ENCODE measurements at regions not wholly inside any gene's neighbourhood (a gene's known extent, or its start where the extent isn't known, plus 50 kb on each side); places are given as distances from the start of the nearest gene placed in this dataset.

DNA sequence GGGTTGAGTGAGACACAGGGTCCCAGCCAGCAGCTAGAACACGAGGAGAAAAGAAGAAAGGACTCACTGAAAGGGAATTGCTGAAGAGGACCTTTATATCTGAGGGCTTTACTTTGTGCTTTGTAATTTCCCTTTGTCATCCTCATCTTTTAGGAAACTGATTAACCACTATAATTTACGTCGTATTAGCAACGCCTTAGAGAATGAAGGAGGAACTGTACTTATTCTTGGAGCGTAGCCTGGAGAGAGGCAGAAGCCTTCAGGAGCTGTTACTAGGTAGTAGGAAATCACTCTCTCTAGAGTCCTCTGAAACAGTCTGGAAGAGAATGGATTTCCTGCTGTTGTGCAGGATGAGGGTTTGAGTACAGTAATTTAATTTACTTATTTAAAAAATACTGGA lies 101.0 kb upstream of the STEAP1B start:
- in situ Hi-C loops (cut with HindIII; ENCODE audit: low pct_ligation_motif_present, low pct_unique_long_range_greater_than_20kb, low sequenced_read_pairs): no loop called here
- no peak for DNase-seq

DNA sequence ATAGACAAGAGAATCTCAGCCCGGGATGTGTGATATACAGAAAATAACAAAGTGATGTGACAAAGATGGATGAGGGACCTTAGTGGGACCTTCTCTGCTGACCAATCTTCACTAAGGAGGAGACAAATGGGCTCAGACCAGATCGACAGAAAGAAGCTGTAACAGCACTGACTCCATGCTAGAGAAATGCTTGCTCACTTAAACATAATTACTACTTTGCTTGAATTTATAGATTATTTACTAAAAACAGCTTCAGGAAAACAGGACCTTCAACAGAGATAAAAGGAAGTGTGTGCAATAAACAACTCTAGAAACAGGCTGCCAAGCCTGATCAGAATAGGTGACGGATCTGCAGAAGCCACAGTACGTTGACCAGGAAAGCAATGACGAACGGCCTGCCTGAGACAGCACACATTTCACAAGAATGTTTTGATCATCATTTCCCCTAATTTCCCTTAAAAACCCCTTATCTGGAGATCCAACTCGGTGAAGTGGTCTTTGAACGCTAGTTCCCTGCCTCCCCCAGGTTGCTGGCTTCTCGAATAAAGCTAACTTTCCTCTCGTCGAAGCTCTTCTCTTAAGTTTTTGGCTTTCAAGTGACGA lies 98.4 kb upstream of the STEAP1B start:
- in situ Hi-C loops (cut with HindIII; ENCODE audit: low pct_ligation_motif_present, low pct_unique_long_range_greater_than_20kb, low sequenced_read_pairs): no loop called here
- DNase-seq: no peak

DNA sequence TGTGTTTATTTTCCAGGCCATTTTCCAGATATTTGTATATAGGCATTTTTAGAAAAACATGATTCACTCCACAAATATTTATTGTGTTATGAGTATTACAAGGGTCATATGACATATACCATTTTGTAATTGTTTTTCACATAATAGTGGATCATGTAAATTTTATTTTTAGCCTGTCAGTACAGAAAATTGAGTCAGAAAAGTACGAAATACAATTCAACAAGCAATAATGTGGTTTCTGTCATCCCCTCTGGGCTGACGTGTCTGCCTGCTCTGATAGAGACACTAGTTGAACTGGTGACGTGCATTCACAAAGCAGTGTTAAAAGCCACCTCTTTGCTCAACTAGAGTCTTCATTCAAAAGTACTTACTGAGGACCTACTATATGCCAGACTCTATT lies 97.9 kb upstream of the STEAP1B start:
- DNase-seq: no peak
- in situ Hi-C loops (cut with HindIII; ENCODE audit: low pct_ligation_motif_present, low pct_unique_long_range_greater_than_20kb, low sequenced_read_pairs): no loop called here

DNA sequence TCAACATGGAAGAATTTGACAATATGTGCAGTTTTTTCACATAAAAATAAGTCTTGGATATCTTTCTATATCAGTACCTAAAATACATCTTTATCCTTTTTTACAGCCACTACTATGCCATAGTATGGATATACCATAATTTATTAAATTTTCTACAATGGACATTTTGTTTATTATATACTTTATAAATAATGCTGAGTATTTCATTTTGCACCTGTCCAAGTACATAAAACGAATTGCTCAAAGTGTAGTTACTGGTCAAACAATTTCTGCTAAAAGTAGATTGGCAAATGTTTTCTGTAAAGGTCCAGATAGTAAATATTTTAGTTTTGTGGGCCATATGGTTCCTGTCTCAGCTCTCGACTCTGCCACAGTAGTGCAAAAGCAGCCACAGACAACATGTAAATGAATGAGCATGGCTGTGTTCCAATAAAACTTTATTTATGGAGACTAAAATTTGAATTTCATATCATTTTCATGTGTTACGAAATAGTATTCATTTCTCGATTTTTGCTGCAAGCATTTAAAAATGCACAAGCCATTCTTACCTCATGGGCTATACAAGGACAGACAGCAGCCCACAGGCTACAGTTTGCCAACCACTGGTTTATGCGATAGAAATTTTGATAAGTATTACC lies 96.9 kb upstream of the STEAP1B start:
- no peak for DNase-seq
- in situ Hi-C loops (cut with HindIII; ENCODE audit: low pct_ligation_motif_present, low pct_unique_long_range_greater_than_20kb, low sequenced_read_pairs): no loop called here

DNA sequence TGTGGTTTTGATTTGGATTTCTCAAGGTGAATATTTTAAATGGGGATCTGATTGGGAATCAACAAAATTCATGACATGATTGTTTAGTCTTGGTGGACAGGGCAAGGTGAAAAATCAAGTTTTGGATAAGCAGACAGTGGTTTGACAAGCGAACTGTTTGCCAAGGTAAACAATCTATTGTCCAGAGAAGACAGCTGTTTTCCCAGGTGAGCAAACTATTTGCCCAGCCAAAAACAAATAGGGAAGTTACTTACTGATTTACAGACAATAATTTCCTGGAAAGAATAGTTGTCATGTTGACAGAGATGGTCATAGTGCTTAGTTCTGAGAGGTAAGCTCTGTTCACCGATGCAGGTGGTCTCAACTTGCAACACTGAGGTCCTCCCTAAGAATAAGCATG lies 94.0 kb upstream of the STEAP1B start:
- DNase-seq: no peak
- in situ Hi-C loops (cut with HindIII; ENCODE audit: low pct_ligation_motif_present, low pct_unique_long_range_greater_than_20kb, low sequenced_read_pairs): no loop called here

DNA sequence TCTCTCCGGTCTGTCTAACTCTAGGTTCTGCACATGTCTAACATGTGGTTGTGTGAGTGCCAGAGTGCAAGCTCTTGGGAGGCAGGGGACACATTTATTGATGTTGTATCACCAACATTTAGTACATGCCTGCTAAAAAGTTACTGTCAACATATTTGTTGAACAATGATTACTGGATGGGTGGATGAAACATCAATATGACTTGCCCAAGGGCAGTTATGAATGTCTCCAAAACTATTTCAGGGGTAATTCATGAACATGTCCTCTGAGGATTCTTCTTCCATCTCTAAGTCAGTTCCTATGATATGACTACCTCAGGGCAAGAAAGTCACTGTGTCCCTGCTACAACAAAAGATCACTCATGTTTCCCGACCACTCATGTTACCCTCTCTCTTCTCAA lies 91.3 kb upstream of the STEAP1B start:
- no peak for DNase-seq

DNA sequence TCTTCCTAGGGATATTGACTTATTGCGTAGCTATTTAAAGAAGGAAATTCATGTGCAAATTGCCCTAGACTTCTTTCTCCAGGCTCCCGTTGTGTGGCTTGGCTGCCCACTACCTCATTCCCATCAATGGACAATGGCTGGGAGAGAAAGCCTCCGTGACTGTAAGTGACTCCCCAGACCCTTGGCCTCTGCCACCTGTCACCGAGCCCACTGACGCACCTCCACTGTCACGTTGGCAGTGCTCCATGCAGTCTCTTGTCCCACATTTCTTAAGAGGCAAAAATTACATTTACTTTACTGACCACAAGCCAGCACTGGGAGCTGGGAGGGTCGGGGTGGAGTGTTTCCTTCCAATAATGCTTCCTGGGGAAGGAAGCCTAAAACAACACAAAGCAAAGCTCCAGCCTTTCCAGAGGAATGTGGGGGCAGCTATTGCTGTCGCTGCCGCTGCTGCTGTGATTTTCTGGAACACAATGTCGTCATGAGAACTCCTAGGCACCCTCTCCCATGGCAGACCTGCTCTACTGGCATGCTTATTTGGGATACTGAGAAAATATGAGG lies 89.7 kb upstream of the STEAP1B start:
- in situ Hi-C loops (cut with HindIII; ENCODE audit: low pct_ligation_motif_present, low pct_unique_long_range_greater_than_20kb, low sequenced_read_pairs): no loop called here
- DNase-seq: no peak

More for the DNA sequence above, 91.3 kb upstream of the STEAP1B start:
- in situ Hi-C loops (cut with HindIII; ENCODE audit: low pct_ligation_motif_present, low pct_unique_long_range_greater_than_20kb, low sequenced_read_pairs): no loop called here

DNA sequence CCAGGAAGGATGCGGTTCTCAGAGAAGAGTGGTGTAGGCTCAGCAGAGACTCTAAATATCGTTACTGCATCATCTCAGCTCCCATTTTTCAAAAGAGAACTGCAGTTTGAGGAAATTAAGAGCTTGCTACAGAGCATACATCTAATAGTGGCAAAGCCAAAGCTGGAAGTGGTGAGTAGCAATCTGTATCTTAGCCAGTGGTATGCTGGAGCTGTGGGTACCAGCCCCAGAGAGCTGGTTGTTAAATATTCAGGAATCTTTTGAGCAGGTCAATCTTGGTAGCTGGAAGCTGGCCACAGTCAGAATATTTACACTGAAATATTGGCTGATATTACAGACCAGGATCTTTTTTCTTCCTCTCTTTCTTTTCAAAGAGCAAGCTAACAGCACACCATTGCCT lies 88.4 kb upstream of the STEAP1B start:
- DNase-seq: no peak
- in situ Hi-C loops (cut with HindIII; ENCODE audit: low pct_ligation_motif_present, low pct_unique_long_range_greater_than_20kb, low sequenced_read_pairs): no loop called here

DNA sequence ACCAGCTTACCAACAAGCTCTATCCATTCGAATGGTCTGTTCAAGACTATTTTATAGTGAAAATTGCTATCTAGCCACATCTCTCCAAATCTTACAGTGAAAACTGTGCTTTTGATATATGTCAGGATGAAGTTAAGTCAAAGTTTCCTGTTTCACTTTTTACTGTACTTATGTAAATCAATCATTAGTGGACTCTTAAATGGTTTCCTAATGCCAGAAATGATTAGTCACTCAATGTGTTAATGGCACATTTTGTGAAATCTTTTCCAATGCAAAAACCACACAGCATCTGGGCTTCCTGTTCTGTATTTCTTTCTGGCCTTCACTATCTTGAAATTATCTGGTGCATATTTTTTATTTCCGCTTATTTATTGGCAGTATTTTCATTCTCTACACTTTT lies 87.3 kb upstream of the STEAP1B start:
- no peak for DNase-seq
- in situ Hi-C loops (cut with HindIII; ENCODE audit: low pct_ligation_motif_present, low pct_unique_long_range_greater_than_20kb, low sequenced_read_pairs): no loop called here

DNA sequence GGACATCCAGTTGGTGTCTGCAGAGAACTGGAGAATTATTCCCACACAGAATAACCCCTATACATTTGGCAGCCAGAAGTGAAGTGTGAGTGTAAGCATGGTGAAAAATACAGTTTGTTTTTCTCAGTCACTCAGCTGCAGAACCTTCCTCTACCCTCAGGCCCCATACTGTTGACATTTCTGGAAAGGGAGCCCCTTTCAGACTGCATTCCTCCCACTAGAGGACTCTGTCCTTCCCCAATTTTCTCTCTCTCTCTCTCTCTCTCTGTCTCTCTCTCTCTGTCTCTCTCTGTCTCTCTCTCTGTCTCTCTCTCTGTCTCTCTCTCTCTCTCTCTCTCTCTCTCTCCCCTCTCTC lies 86.8 kb upstream of the STEAP1B start:
- DNase-seq: peak; percentile 65
- in situ Hi-C loops (cut with HindIII; ENCODE audit: low pct_ligation_motif_present, low pct_unique_long_range_greater_than_20kb, low sequenced_read_pairs): no loop called here

DNA sequence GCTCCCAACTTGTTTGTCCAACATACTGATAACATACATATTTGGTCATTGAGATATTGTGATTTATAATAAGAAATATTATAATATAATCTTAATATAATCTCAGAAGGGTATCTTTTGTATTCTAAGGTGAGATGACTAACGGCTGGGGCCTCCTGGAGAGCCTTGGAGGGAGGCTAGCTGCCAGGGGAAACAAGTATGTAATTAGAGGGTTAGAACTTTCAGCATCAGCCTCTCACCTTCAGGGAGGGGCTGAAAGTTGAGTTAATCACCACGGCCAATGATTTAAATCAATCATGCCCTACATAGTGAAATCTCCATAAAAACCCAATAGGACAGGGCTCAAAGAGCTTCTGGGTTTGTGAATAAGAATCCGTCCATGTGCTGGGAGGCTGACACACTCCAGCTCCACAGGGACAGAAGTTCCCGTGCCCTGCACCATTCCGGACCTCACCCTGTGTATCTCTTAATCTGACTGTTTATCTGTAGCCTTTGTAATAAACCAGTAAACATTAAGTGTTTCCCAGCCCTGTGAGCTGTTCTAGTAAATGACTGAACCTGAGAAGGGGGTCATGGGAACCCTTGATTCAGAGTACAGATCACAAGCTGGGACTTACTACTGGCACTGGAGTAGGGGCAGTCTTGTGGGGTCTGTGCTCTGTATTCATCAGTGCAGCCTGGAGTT lies 86.3 kb upstream of the STEAP1B start:
- in situ Hi-C loops (cut with HindIII; ENCODE audit: low pct_ligation_motif_present, low pct_unique_long_range_greater_than_20kb, low sequenced_read_pairs): no loop called here

DNA sequence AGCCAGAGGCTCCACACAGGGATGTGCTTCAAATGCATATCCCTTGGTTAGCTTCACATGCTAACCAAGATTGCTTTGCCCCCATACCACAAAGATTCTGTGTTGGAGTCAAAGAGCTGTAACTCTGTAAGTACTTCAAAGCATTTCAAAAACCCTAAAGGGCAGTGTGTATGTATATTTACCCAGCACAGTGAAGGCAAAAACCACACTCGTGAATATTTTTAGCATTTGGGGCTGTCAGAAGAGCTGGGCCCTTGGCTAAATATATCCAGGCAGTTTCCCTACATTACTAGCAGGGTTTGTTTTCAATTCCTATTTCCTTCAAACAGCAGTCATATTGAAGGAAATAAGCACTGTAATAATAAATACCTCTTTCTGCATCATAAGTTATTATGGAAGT lies 84.2 kb upstream of the STEAP1B start:
- no peak for DNase-seq
- in situ Hi-C loops (cut with HindIII; ENCODE audit: low pct_ligation_motif_present, low pct_unique_long_range_greater_than_20kb, low sequenced_read_pairs): no loop called here

More for the DNA sequence above, 86.3 kb upstream of the STEAP1B start:
- no peak for DNase-seq

DNA sequence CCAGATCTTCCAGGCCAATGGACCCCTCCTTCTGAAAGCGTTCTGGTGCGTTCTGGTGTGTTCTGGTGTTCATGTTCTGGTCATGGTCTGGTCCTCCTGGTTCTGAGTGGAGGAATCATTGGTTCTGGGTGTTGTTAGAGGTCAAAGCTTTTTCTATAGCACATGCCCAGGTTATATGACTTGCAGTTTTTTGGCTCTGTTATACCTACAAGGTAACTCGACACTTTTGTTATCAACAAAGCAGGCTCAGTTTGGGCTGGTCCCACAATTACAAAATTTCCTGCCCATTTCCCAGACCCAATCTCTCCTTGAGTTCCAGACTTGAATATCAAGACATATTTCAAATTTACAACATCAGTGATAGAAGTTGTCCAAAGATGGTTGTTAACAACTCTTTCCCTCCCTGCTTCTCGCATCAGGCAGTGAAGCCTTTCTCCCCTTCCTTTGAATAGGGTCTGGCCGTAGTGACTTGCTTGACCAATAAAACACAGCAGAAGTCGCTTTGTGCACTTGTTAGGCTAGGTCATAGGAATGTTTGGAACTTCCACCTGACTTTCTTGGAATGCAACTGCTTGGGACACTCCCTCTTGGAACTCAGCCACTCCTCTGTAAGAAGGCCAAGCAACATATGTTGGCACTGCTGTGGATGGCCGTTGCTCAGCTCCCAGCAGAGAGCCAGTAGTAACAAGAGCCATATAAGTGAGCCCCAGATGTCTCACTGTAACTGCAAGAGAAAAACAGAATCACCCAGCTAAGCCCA lies 83.1 kb upstream of the STEAP1B start:
- in situ Hi-C loops (cut with HindIII; ENCODE audit: low pct_ligation_motif_present, low pct_unique_long_range_greater_than_20kb, low sequenced_read_pairs): no loop called here
- DNase-seq: peak; percentile 100

DNA sequence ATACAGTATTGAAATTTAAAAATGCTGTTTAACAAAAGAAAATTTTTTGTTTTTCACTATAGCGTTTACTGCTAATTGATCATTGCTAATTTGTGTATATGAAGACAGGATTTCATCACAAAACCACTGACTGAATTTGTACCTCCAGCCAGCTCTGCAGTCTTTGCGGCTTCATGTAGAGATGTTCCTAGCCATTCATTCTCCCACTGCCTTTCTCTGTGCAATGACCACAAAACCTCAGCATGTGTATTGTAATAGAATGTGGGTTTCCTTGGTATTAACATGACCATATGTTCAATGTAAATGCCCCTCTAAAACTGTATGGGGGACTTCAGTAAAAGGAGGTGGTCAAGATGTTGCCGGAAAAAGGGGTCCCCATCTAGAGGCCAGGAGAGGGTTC lies 81.1 kb upstream of the STEAP1B start:
- in situ Hi-C loops (cut with HindIII; ENCODE audit: low pct_ligation_motif_present, low pct_unique_long_range_greater_than_20kb, low sequenced_read_pairs): no loop called here
- no peak for DNase-seq

DNA sequence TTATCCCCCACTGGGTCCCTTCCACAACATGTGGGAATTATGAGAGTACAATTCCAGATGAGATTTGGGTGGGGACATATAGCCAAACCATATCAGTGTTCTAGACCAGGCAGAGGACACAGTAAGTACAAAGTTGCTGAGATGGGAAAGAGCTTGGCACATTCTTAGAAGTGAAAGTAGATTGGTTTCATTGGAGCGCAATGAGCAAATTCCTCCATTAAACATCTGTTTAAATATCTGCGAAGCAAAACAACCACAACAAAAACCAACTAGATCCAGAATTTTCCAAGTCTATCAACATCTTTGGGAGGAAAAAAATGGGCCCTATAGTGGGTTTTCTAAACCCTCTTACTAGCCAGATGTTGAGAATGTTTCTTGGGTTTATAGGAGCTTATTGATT lies 80.0 kb upstream of the STEAP1B start:
- in situ Hi-C loops (cut with HindIII; ENCODE audit: low pct_ligation_motif_present, low pct_unique_long_range_greater_than_20kb, low sequenced_read_pairs): no loop called here
- no peak for DNase-seq

DNA sequence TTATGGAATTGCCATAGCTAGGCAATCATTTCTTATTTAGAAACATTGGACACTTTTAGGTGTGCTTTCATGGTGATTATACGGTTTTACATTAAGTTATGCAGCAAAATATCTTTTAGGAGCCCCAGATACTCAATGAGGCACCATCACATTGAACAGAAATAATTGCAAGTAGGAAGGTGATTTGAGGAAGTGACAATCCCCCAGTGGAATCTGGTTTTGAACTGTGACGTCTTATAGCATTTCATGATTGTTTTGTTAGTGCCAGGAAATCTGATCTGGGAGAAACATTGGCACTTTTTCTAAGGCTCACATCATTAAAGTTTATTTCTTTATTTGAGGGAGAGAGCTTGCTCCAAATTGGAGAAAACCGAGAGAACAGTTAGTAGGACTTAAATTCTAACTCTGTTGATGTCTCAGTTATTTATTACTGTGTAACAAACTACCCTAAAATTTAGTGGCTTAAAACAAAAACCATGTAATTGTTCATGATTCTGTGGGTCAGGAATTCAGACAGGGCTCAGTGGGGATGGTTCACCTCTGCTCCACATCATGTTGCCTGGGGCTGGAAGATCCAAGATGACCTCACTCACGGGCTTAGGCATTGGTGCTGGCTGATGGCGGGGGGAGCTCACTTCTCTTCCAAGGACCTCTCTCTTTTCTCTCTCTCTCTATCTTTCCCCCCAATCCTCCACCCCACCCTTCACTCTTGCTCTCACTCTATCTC lies 78.2 kb upstream of the STEAP1B start:
- in situ Hi-C loops (cut with HindIII; ENCODE audit: low pct_ligation_motif_present, low pct_unique_long_range_greater_than_20kb, low sequenced_read_pairs): no loop called here
- DNase-seq: peak; percentile 98

DNA sequence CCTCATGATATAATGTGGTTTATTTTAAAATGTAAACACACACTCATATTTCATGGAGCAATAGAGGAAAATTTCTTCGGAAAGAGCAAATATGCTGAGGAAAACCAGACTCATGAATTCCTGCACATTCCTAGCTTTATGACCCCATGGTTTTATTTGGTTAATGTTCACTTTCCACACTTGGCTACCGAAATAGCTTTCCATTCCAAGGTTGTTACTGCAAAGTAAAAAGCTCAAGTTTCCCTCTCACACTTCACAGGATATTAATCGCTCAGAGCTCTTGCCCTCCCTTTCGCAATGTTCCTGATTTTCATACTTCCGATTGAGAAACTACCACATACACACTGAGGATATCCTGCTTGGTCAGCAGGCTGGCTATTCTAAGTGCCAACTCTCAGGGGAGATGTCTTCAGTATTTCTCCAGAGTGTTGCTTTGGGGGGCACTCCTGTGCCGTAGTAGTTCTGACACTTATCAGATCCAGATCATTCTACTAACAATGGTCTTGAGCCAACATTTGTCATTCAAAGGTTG lies 77.5 kb upstream of the STEAP1B start:
- peak; percentile 100 for DNase-seq
- in situ Hi-C loops (cut with HindIII; ENCODE audit: low pct_ligation_motif_present, low pct_unique_long_range_greater_than_20kb, low sequenced_read_pairs): no loop called here
